ENCODE measurements at regions not wholly inside any gene's neighbourhood (a gene's known extent, or its start where the extent isn't known, plus 50 kb on each side); places are given as distances from the start of the nearest gene placed in this dataset.

DNA sequence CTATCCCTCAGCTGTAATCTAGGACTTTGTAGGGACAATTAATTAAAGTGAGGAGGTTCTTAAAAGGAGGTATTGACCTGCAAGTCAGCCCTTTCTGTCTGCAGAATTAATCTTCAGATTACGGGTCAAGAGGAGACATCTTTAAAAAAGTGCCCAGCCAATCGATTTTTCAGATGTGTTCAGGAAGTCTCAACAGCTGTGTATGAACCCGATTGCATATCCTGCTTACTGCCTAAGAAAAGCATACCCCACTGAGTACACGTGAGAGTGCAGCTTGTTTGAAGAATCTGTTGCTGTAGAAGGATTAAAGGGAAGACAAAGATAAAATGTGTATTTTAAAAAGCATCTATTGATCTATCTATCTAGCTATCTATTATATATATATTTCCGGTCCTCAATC, 1194.5 kb downstream of the UQCRFS1 start:
- H3K36me3 Mint-ChIP-seq (ENCODE audit: low read depth), result no peaks in the 10 kb centered on the region
- H3K4me3 Mint-ChIP-seq, result no peak overlapping the region
- H3K27ac Mint-ChIP-seq, result no peak overlapping the region
- ChIA-PET CTCF (no interaction called here), POLR2A (no interaction called here)
- DNase-seq (no peak), ATAC-seq (no peak)
- no peaks in the 10 kb centered on the region for H3K4me1 Mint-ChIP-seq (ENCODE audit: low read depth)
- TF ChIP-seq, protein P1, sequence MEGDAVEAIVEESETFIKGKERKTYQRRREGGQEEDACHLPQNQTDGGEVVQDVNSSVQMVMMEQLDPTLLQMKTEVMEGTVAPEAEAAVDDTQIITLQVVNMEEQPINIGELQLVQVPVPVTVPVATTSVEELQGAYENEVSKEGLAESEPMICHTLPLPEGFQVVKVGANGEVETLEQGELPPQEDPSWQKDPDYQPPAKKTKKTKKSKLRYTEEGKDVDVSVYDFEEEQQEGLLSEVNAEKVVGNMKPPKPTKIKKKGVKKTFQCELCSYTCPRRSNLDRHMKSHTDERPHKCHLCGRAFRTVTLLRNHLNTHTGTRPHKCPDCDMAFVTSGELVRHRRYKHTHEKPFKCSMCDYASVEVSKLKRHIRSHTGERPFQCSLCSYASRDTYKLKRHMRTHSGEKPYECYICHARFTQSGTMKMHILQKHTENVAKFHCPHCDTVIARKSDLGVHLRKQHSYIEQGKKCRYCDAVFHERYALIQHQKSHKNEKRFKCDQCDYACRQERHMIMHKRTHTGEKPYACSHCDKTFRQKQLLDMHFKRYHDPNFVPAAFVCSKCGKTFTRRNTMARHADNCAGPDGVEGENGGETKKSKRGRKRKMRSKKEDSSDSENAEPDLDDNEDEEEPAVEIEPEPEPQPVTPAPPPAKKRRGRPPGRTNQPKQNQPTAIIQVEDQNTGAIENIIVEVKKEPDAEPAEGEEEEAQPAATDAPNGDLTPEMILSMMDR (IDR thresholded peaks at IDR 0.05), result no peak
- no peaks in the 10 kb centered on the region for H3K27me3 Mint-ChIP-seq
- no peaks in the 10 kb centered on the region for H3K9me3 Mint-ChIP-seq
- intact Hi-C loops (cut with micrococcal nuclease), result no loop called here

DNA sequence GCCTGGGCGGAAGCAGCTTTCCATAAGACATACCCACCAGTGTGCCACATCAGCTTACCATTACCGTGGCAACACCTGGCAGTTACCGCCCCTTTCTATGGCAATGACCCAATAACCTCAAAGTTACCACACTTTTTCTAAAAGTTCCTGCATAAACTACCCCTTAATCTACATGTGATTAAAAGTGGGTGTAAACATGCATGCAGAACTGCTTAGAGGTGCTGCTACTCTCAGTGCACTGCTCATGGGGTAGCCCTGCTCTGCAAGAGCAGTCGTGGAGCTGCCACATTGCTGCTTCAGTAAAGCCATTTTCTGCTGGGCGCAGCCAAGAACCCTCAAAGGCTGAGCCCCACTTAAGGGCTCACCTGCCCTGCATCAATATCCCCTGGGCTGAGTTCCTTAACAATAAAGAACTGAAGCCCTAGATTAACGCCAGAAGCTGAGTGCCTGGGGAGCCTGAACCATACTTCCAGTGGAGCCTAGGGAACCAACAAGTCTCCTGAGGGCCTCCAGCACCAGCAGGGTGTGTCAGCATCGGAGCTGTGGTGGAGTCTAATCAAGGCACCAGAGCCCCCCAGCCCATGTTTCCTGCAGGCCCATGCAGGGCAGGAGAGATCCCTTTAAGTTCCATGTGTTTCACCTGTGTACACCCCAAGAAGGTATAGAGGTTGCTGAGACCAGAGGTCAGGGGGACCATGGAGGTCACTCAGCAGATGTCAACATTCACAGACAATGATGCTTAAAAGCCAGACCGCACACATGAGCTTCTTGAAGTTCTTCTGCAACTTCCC, 1198.1 kb downstream of the UQCRFS1 start:
- no peak overlapping the region for H3K27ac Mint-ChIP-seq
- H3K4me3 Mint-ChIP-seq, result no peak overlapping the region
- H3K9me3 Mint-ChIP-seq, result no peaks in the 10 kb centered on the region
- ChIA-PET POLR2A (no interaction called here), CTCF (no interaction called here)
- intact Hi-C loops (cut with micrococcal nuclease), result no loop called here
- no peaks in the 10 kb centered on the region for H3K36me3 Mint-ChIP-seq (ENCODE audit: low read depth)
- no peaks in the 10 kb centered on the region for H3K27me3 Mint-ChIP-seq
- ATAC-seq (no peak), DNase-seq (no peak)
- TF ChIP-seq, protein P1 (IDR thresholded peaks at IDR 0.05), result no peak
- H3K4me1 Mint-ChIP-seq (ENCODE audit: low read depth), result no peaks in the 10 kb centered on the region

DNA sequence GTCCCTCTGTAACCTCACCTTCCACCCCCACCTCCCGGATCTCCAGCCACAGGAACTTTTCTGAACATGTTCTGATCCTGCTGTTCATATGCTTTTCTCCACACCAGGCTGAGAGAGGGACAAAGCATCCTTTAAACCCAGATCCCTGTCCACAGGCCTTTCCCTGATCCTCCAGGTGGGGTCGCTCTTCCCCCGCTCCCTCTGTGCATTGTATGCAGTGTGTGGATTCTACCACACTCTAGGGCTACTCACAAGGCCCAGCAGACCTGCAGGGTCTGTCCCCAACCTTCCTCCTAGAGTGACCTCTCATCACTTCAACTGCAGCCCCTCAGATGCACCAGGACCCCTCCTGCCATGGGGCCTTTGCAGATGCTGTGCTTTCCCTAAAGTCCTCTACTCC, 1200.6 kb downstream of the UQCRFS1 start:
- intact Hi-C loops (cut with micrococcal nuclease), result no loop called here
- ChIA-PET CTCF (no interaction called here), POLR2A (no interaction called here)
- H3K27me3 Mint-ChIP-seq, result no peaks in the 10 kb centered on the region
- peaks cover 5% of the 10 kb centered on the region for H3K9me3 Mint-ChIP-seq
- no peak for DNase-seq
- no peaks in the 10 kb centered on the region for H3K36me3 Mint-ChIP-seq (ENCODE audit: low read depth)
- TF ChIP-seq, protein P1 (IDR thresholded peaks at IDR 0.05), result no peak
- H3K4me3 Mint-ChIP-seq, result no peak overlapping the region
- no peak overlapping the region for H3K27ac Mint-ChIP-seq
- no peaks in the 10 kb centered on the region for H3K4me1 Mint-ChIP-seq (ENCODE audit: low read depth)
- ATAC-seq, result no peak

DNA sequence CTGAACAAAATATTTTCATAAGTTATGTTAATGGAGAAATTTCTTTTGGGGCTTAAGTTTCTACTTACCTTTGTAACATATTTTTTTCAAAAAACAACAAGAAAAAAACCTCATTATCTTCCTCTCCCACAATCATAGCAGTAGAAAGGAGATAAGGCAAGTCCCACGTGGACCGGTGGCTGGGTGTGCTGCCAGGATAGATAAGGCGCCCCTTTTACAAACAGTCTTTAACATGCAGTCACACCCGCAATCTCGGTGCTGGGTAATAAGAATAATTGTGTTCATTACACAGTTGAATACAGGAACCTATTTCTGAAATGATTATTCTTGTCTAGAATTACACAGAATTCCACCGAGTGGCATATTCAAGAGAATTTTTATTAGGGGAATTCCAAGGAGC, 1202.3 kb downstream of the UQCRFS1 start:
- H3K4me3 Mint-ChIP-seq, result no peak overlapping the region
- ATAC-seq (no peak), DNase-seq (no peak)
- POLR2A ChIA-PET, result no interaction called here
- no peak overlapping the region for H3K27ac Mint-ChIP-seq
- H3K4me1 Mint-ChIP-seq (ENCODE audit: low read depth), result no peaks in the 10 kb centered on the region
- CTCF ChIA-PET, result no interaction called here
- intact Hi-C loops (cut with micrococcal nuclease), result no loop called here
- peaks cover 5% of the 10 kb centered on the region for H3K9me3 Mint-ChIP-seq
- H3K36me3 Mint-ChIP-seq (ENCODE audit: low read depth), result no peaks in the 10 kb centered on the region
- no peaks in the 10 kb centered on the region for H3K27me3 Mint-ChIP-seq
- TF ChIP-seq, protein P1 (IDR thresholded peaks at IDR 0.05), result no peak

DNA sequence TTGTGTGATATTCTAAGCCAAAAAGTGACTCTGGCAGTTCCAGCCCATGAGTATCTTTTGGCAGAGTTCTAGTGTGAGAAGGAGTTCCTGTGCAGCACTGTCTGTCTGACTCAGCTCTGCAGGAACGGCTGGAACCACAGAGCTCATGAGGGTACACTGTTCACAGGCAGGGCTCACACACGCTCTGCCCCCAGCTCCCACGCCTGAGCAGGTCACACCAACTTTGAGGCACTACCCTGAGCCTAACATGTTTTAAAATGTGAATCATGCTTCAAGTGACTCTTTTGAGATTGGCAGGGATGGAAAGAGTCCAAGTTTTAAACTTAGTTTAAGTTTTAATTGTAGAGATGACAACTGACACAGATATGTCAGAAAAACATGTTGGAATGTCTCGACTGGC, 1203.3 kb downstream of the UQCRFS1 start:
- no peak overlapping the region for H3K27ac Mint-ChIP-seq
- no peak overlapping the region for H3K4me3 Mint-ChIP-seq
- intact Hi-C loops (cut with micrococcal nuclease), result no loop called here
- CTCF ChIA-PET, result no interaction called here
- ATAC-seq (no peak), DNase-seq (no peak)
- H3K36me3 Mint-ChIP-seq (ENCODE audit: low read depth), result no peaks in the 10 kb centered on the region
- H3K9me3 Mint-ChIP-seq, result peaks cover 5% of the 10 kb centered on the region
- H3K27me3 Mint-ChIP-seq, result no peaks in the 10 kb centered on the region
- POLR2A ChIA-PET, result no interaction called here
- TF ChIP-seq, protein P1 (IDR thresholded peaks at IDR 0.05), result no peak
- H3K4me1 Mint-ChIP-seq (ENCODE audit: low read depth), result no peaks in the 10 kb centered on the region

All from activated CD8-positive, alpha-beta T cell treated with anti-CD3 and anti-CD28 coated beads for 36 hours (primary cell).